Stimulated activated naive B cell treated with anti-CD40 and anti-IgM and Interleukin-4, amounts not matched to agents 10 μg/mL and 1 μg/mL and 100 μg/mL, for 72 hours (primary cell): ENCODE measurements at regions not wholly inside any gene's neighbourhood (a gene's known extent, or its start where the extent isn't known, plus 50 kb on each side); places are given as distances from the start of the nearest gene placed in this dataset.

ENCODE experiments used
- ATAC-seq, 2 donors: fragments of 150-1000 bp; cut with Tn5 transposase; replicated peaks; 2 replicates each; pipeline ENCODE4 v1.10.0; 2021; ENCODE audit warnings: moderate library complexity in 1 of 2
- DNase-seq: peaks from one replicate; pipeline ENCODE4 v3.0.0; 2021
- H3K27ac Mint-ChIP-seq: one replicate; pipeline ENCODE4 v1.8.0; 2022; ENCODE audit warnings: mild to moderate bottlenecking, mixed read lengths
- H3K27me3 Mint-ChIP-seq, 2 donors: one replicate each; pipeline ENCODE4 v1.8.0; 2022; ENCODE audit warnings: mixed read lengths in 2 of 2
- H3K36me3 Mint-ChIP-seq, 2 donors: one replicate each; pipeline ENCODE4 v1.8.0; 2022; ENCODE audit warnings: mixed read lengths in 2 of 2, mild to moderate bottlenecking in 1 of 2
- H3K4me1 Mint-ChIP-seq, 2 donors: one replicate each; pipeline ENCODE4 v1.8.0; 2022; ENCODE audit warnings: mixed read lengths in 2 of 2, mild to moderate bottlenecking in 1 of 2
- H3K4me3 Mint-ChIP-seq, 2 donors: one replicate each; pipeline ENCODE4 v1.8.0; 2022; ENCODE audit warnings: mild to moderate bottlenecking in 2 of 2, mixed read lengths in 2 of 2, moderate library complexity in 1 of 2
- H3K9me3 Mint-ChIP-seq, 2 donors: one replicate each; pipeline ENCODE4 v1.8.0; 2022; ENCODE audit warnings: mixed read lengths in 2 of 2, mild to moderate bottlenecking in 1 of 2

- ATAC-seq (no peak), DNase-seq (no peak)
- Mint-ChIP-seq H3K27ac (no peak overlapping the region), H3K27me3 (peaks cover 7 to 9% of the 10 kb centered on the region in 2 donors), H3K4me3 (no peak overlapping the region), H3K4me1 (peaks cover 9 to 15% of the 10 kb centered on the region in 2 donors), H3K36me3 (no peaks in the 10 kb centered on the region), H3K9me3 (peaks cover 7 to 14% of the 10 kb centered on the region in 2 donors)
Measured at GRCh38 chr14:101008196-101008595, 104.7 kb upstream of the RTL1 start.

- Mint-ChIP-seq H3K4me1 (peaks cover 9 to 15% of the 10 kb centered on the region in 2 donors), H3K9me3 (peaks cover 7 to 14% of the 10 kb centered on the region in 2 donors), H3K27ac (no peak overlapping the region), H3K27me3 (peaks cover 6 to 9% of the 10 kb centered on the region in 2 donors), H3K4me3 (no peak overlapping the region), H3K36me3 (no peaks in the 10 kb centered on the region)
- ATAC-seq (no peak), DNase-seq (no peak)
Measured at GRCh38 chr14:101008631-101009336, 105.3 kb upstream of the RTL1 start.

GRCh38 chr14:101009531-101009930 lies 106.0 kb upstream of the RTL1 start:
- DNase-seq (no peak), ATAC-seq (no peak)
- peaks cover 9 to 15% of the 10 kb centered on the region in 2 donors for H3K4me1 Mint-ChIP-seq
- H3K9me3 Mint-ChIP-seq = peaks cover 6 to 14% of the 10 kb centered on the region in 2 donors
- no peaks in the 10 kb centered on the region for H3K36me3 Mint-ChIP-seq
- no peak overlapping the region for H3K4me3 Mint-ChIP-seq
- H3K27me3 Mint-ChIP-seq = peaks cover 0 to 2% of the 10 kb centered on the region in 2 donors
- no peak overlapping the region for H3K27ac Mint-ChIP-seq

- H3K4me3 Mint-ChIP-seq = no peak overlapping the region
Measured at GRCh38 chr14:101010293-101010692, 106.8 kb upstream of the RTL1 start.

GRCh38 chr14:101010835-101011234 lies 107.3 kb upstream of the RTL1 start:
- H3K4me1 Mint-ChIP-seq = peaks cover 4% of the 10 kb centered on the region in 2 donors
- no peak for ATAC-seq
- no peaks in the 10 kb centered on the region for H3K36me3 Mint-ChIP-seq
- no peak for DNase-seq
- no peak overlapping the region for H3K4me3 Mint-ChIP-seq
- H3K27me3 Mint-ChIP-seq = no peaks in the 10 kb centered on the region
- no peak overlapping the region for H3K27ac Mint-ChIP-seq
- peaks cover 6 to 14% of the 10 kb centered on the region in 2 donors for H3K9me3 Mint-ChIP-seq

More at GRCh38 chr14:101010293-101010692, 106.8 kb upstream of the RTL1 start:
- ATAC-seq = no peak
- H3K27ac Mint-ChIP-seq = no peak overlapping the region
- DNase-seq = no peak
- peaks cover 6 to 14% of the 10 kb centered on the region in 2 donors for H3K9me3 Mint-ChIP-seq
- H3K27me3 Mint-ChIP-seq = no peaks in the 10 kb centered on the region
- no peaks in the 10 kb centered on the region for H3K36me3 Mint-ChIP-seq
- H3K4me1 Mint-ChIP-seq = peaks cover 8 to 9% of the 10 kb centered on the region in 2 donors

GRCh38 chr14:101017209-101017608 lies 113.7 kb upstream of the RTL1 start:
- Mint-ChIP-seq H3K27me3 (peaks cover 31 to 42% of the 10 kb centered on the region in 2 donors), H3K36me3 (no peaks in the 10 kb centered on the region), H3K27ac (no peak overlapping the region), H3K9me3 (peaks cover 12 to 17% of the 10 kb centered on the region in 2 donors), H3K4me3 (no peak overlapping the region), H3K4me1 (no peaks in the 10 kb centered on the region)
- no peak for DNase-seq
- ATAC-seq = no peak

GRCh38 chr14:101017806-101018560 lies 114.5 kb upstream of the RTL1 start:
- ATAC-seq = no peak
- H3K27ac Mint-ChIP-seq = no peak overlapping the region
- no peak overlapping the region for H3K4me3 Mint-ChIP-seq
- no peaks in the 10 kb centered on the region for H3K4me1 Mint-ChIP-seq
- peaks cover 10% of the 10 kb centered on the region in 2 donors for H3K9me3 Mint-ChIP-seq
- H3K36me3 Mint-ChIP-seq = no peaks in the 10 kb centered on the region
- no peak for DNase-seq
- H3K27me3 Mint-ChIP-seq = peaks cover 31 to 42% of the 10 kb centered on the region in 2 donors

- ATAC-seq (no peak), DNase-seq (no peak)
- Mint-ChIP-seq H3K4me1 (no peaks in the 10 kb centered on the region), H3K9me3 (peaks cover 10% of the 10 kb centered on the region in 2 donors), H3K36me3 (no peaks in the 10 kb centered on the region), H3K27ac (no peak overlapping the region), H3K4me3 (no peak overlapping the region), H3K27me3 (peaks cover 31 to 42% of the 10 kb centered on the region in 2 donors)
Measured at GRCh38 chr14:101018561-101019290, 115.2 kb upstream of the RTL1 start.

GRCh38 chr14:101019541-101019940 lies 116.0 kb upstream of the RTL1 start:
- Mint-ChIP-seq H3K4me3 (no peak overlapping the region), H3K27ac (peak overlapping the region; percentile 7), H3K4me1 (no peaks in the 10 kb centered on the region), H3K27me3 (peaks cover 31 to 42% of the 10 kb centered on the region in 2 donors), H3K9me3 (peaks cover 10% of the 10 kb centered on the region in 2 donors), H3K36me3 (no peaks in the 10 kb centered on the region)
- DNase-seq (no peak), ATAC-seq (no peak)

GRCh38 chr14:101019990-101020710 lies 116.6 kb upstream of the RTL1 start:
- ATAC-seq (no peak), DNase-seq (no peak)
- peak overlapping the region; percentile 7 for H3K27ac Mint-ChIP-seq
- H3K4me3 Mint-ChIP-seq = no peak overlapping the region
- H3K27me3 Mint-ChIP-seq = peaks cover 31 to 42% of the 10 kb centered on the region in 2 donors
- H3K36me3 Mint-ChIP-seq = no peaks in the 10 kb centered on the region
- no peaks in the 10 kb centered on the region for H3K4me1 Mint-ChIP-seq
- H3K9me3 Mint-ChIP-seq = peaks cover 10% of the 10 kb centered on the region in 2 donors

- DNase-seq = no peak
- Mint-ChIP-seq H3K4me3 (no peak overlapping the region), H3K4me1 (no peaks in the 10 kb centered on the region), H3K9me3 (peaks cover 10% of the 10 kb centered on the region in 2 donors), H3K27ac (no peak overlapping the region), H3K36me3 (no peaks in the 10 kb centered on the region), H3K27me3 (peaks cover 31 to 42% of the 10 kb centered on the region in 2 donors)
- no peak for ATAC-seq
Measured at GRCh38 chr14:101020834-101021370, 117.4 kb upstream of the RTL1 start.

GRCh38 chr14:101022121-101022520 lies 118.6 kb upstream of the RTL1 start:
- no peak overlapping the region for H3K4me3 Mint-ChIP-seq
- no peaks in the 10 kb centered on the region for H3K36me3 Mint-ChIP-seq
- no peak overlapping the region for H3K27ac Mint-ChIP-seq
- H3K9me3 Mint-ChIP-seq = peaks cover 10% of the 10 kb centered on the region in 2 donors
- DNase-seq (no peak), ATAC-seq (no peak)
- no peaks in the 10 kb centered on the region for H3K4me1 Mint-ChIP-seq
- H3K27me3 Mint-ChIP-seq = peaks cover 31 to 36% of the 10 kb centered on the region in 2 donors

GRCh38 chr14:101022916-101023435 lies 119.5 kb upstream of the RTL1 start:
- peaks cover 28 to 33% of the 10 kb centered on the region in 2 donors for H3K27me3 Mint-ChIP-seq
- no peak for DNase-seq

More at GRCh38 chr14:101022916-101023435, 119.5 kb upstream of the RTL1 start:
- no peaks in the 10 kb centered on the region for H3K36me3 Mint-ChIP-seq
- no peak overlapping the region for H3K27ac Mint-ChIP-seq
- no peak for ATAC-seq
- no peak overlapping the region for H3K4me3 Mint-ChIP-seq
- no peaks in the 10 kb centered on the region for H3K4me1 Mint-ChIP-seq
- H3K9me3 Mint-ChIP-seq = peaks cover 10% of the 10 kb centered on the region in 2 donors
